ENCODE measurements at regions not wholly inside any gene's neighbourhood (a gene's known extent, or its start where the extent isn't known, plus 50 kb on each side); places are given as distances from the start of the nearest gene placed in this dataset.

DNA sequence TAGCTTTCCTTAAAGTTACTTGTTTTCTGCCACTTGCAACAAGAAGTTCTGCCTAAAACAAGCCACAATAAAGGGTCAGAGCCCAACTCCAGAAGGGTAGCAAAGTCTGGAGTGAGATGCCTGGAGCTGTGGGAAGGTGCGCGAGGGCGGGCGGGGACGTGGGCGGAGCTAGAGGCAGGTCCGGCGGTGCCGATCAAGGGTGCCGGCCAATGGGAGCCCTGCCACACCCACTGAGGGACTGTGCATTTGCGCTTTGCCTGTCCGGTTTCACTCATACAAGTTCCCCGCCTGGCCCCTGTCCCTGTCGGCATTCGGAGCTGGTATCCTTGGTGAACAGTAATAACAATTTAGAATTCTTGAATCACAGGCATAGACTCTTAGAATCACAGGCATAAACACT, 732.4 kb downstream of the MATN1 start:
- no peak for TF ChIP-seq CTCF (IDR thresholded peaks at IDR 0.05)
- no peak for TF ChIP-seq POLR2AphosphoS5 (IDR thresholded peaks at IDR 0.05)
- TF ChIP-seq POLR2A (IDR thresholded peaks at IDR 0.05), result no peak
- TF ChIP-seq EP300 (IDR thresholded peaks at IDR 0.05), result no peak
